ENCODE measurements at regions not wholly inside any gene's neighbourhood (a gene's known extent, or its start where the extent isn't known, plus 50 kb on each side); places are given as distances from the start of the nearest gene placed in this dataset.

GRCh38 chr6:147924598-147924997 lies 416.1 kb downstream of the SAMD5 start:
- Histone ChIP-seq H3K4me3 (no peak overlapping the region), H3K4me1 (no peaks in the 10 kb centered on the region), H3K9me3 (peaks cover 5% of the 10 kb centered on the region; the same call in 1 of the 3 replicates), H3K4me2 (no peak overlapping the region), H3K27ac (no peak overlapping the region)
- no peak for FAIRE-seq
- no peak for ATAC-seq
- POLR2A ChIA-PET, result no interaction called here
- DNase-seq (ENCODE audit: low read depth in 1 of 2, low spot score in 1 of 2), result no peak
- CTCF ChIA-PET, result no interaction called here
- TF ChIP-seq ZC3H11A (IDR thresholded peaks at IDR 0.05) (peak; percentile 62), ZNF302 (CRISPR knock-in tag; IDR thresholded peaks at IDR 0.05) (no peak)
- WGBS (ENCODE audit: missing lambda C conversion rate), result 69% methylated on average over 1 of the region's 1 CpG

GRCh38 chr6:147925826-147926225 lies 416.8 kb upstream of the SASH1 start:
- ATAC-seq (no peak), DNase-seq (ENCODE audit: low read depth in 1 of 2, low spot score in 1 of 2) (no peak), FAIRE-seq (no peak)
- CTCF ChIA-PET, result no interaction called here
- TF ChIP-seq TFCP2L1 (CRISPR knock-in tag; IDR thresholded peaks at IDR 0.05) (no peak), HOXA7 (CRISPR knock-in tag; IDR thresholded peaks at IDR 0.05) (no peak), USF2 (IDR thresholded peaks at IDR 0.05) (no peak), POLR2A (IDR thresholded peaks at IDR 0.05; ENCODE audit: low read length) (no peak), ATOH8 (CRISPR knock-in tag; IDR thresholded peaks at IDR 0.05; ENCODE audit: low read depth) (no peak), BHLHE40 (IDR thresholded peaks at IDR 0.05; ENCODE audit: low read depth, low read length) (no peak), HDAC2 (IDR thresholded peaks at IDR 0.05) (no peak), MAZ (IDR thresholded peaks at IDR 0.05; ENCODE audit: borderline replicate concordance, low read depth, low read length) (no peak), REST (IDR thresholded peaks at IDR 0.05) (no peak), CBX2 (IDR thresholded peaks at IDR 0.05; ENCODE audit: borderline replicate concordance, low read depth) (no peak), MAFK (IDR thresholded peaks at IDR 0.05; ENCODE audit: partially characterized antibody) (no peak)
- Histone ChIP-seq H3K4me2 (no peak overlapping the region), H3K27ac (no peak overlapping the region), H3K4me1 (no peaks in the 10 kb centered on the region), H3K9me3 (peaks cover 5% of the 10 kb centered on the region; the same call in 1 of the 3 replicates), H3K4me3 (no peak overlapping the region)
- 0% methylated on average over 1 of the region's 1 CpG for WGBS (ENCODE audit: missing lambda C conversion rate)
- POLR2A ChIA-PET, result no interaction called here

- POLR2A ChIA-PET, result no interaction called here
- CTCF ChIA-PET, result no interaction called here
Measured at GRCh38 chr6:147930745-147931144, 411.9 kb upstream of the SASH1 start.

GRCh38 chr6:147933224-147933623 lies 409.4 kb upstream of the SASH1 start:
- ChIA-PET POLR2A (no interaction called here), CTCF (no interaction called here)
- H3K4me2 ChIP-seq, result no peak overlapping the region
- ATAC-seq (no peak), DNase-seq (ENCODE audit: low read depth in 1 of 2, low spot score in 1 of 2) (no peak), FAIRE-seq (no peak)
- H3K27ac ChIP-seq, result no peak overlapping the region
- TF ChIP-seq EHF (CRISPR knock-in tag; IDR thresholded peaks at IDR 0.05) (no peak), FOSL2 (IDR thresholded peaks at IDR 0.05) (no peak), FOSL2 (CRISPR knock-in tag; IDR thresholded peaks at IDR 0.05) (no peak), SREBF2 (IDR thresholded peaks at IDR 0.05) (no peak), USF2 (IDR thresholded peaks at IDR 0.05) (no peak)
- H3K4me3 ChIP-seq, result no peak overlapping the region
- WGBS (ENCODE audit: missing lambda C conversion rate), result 0% methylated on average over 1 of the region's 1 CpG
- no peaks in the 10 kb centered on the region for H3K9me3 ChIP-seq
- H3K4me1 ChIP-seq, result no peaks in the 10 kb centered on the region

More at GRCh38 chr6:147930745-147931144, 411.9 kb upstream of the SASH1 start:
- no peak for TF ChIP-seq HEYL (CRISPR knock-in tag; IDR thresholded peaks at IDR 0.05)
- TF ChIP-seq PHF8 (IDR thresholded peaks at IDR 0.05; ENCODE audit: borderline replicate concordance, low read depth), result no peak
- Histone ChIP-seq H3K27ac (no peak overlapping the region), H3K4me3 (no peak overlapping the region), H3K4me1 (no peaks in the 10 kb centered on the region), H3K9me3 (no peaks in the 10 kb centered on the region), H3K4me2 (no peak overlapping the region)
- ATAC-seq (no peak), DNase-seq (ENCODE audit: low read depth in 1 of 2, low spot score in 1 of 2) (no peak), FAIRE-seq (no peak)
- 74% methylated on average over 4 of the region's 4 CpGs for WGBS (ENCODE audit: missing lambda C conversion rate)
